ENCODE measurements at regions not wholly inside any gene's neighbourhood (a gene's known extent, or its start where the extent isn't known, plus 50 kb on each side); places are given as distances from the start of the nearest gene placed in this dataset.

DNA sequence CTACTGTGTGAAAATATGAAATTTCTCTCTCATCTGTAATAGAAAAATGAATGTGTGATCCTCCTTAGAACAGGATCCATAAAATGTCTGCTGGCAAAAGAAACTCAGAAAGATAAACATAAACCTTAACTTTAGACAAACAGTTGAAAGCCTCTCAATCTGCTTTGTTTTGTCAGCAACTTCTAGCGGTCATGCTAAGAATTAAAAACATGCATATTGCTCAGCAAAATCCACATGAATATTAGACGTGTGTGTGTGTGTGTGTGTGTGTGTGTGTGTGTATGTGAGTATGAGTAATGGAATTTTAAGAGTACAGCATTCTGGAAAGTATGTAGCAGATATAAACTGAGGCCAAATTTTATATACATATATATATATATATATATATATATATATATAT is 1779.2 kb upstream of the MIR17HG start:
- in situ Hi-C loops (cut with HindIII; ENCODE audit: low sequenced_read_pairs), result no loop called here
- no peak overlapping the region for H3K4me3 ChIP-seq (ENCODE audit: low read depth, low read length)
- peak; percentile 10 for DNase-seq (ENCODE audit: low read depth, low spot score)
- TF ChIP-seq, protein P1, sequence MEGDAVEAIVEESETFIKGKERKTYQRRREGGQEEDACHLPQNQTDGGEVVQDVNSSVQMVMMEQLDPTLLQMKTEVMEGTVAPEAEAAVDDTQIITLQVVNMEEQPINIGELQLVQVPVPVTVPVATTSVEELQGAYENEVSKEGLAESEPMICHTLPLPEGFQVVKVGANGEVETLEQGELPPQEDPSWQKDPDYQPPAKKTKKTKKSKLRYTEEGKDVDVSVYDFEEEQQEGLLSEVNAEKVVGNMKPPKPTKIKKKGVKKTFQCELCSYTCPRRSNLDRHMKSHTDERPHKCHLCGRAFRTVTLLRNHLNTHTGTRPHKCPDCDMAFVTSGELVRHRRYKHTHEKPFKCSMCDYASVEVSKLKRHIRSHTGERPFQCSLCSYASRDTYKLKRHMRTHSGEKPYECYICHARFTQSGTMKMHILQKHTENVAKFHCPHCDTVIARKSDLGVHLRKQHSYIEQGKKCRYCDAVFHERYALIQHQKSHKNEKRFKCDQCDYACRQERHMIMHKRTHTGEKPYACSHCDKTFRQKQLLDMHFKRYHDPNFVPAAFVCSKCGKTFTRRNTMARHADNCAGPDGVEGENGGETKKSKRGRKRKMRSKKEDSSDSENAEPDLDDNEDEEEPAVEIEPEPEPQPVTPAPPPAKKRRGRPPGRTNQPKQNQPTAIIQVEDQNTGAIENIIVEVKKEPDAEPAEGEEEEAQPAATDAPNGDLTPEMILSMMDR (IDR thresholded peaks at IDR 0.05; ENCODE audit: low read depth, low read length), result no peak

DNA sequence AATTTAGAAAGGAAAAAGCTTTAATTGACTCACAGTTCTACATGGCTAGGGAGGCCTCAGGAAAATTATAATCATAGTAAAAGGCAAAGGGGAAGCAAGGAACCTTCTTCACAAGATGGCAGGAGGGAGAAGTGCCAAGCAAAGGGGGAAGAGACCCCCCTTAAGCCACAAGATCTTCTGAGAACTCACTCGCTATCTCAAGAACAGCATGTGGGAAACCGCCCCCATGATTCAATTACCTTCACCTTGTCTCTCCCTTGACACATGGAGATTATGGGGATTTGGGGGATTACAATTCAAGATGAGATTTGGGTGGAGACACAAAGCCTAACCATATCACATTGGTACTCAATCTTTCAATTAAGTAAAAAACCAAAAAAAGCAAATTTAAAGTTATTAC is 1778.7 kb upstream of the MIR17HG start:
- no peak for DNase-seq (ENCODE audit: low read depth, low spot score)
- TF ChIP-seq, protein P1 (IDR thresholded peaks at IDR 0.05; ENCODE audit: low read depth, low read length), result no peak
- H3K4me3 ChIP-seq (ENCODE audit: low read depth, low read length), result no peak overlapping the region
- in situ Hi-C loops (cut with HindIII; ENCODE audit: low sequenced_read_pairs), result no loop called here

DNA sequence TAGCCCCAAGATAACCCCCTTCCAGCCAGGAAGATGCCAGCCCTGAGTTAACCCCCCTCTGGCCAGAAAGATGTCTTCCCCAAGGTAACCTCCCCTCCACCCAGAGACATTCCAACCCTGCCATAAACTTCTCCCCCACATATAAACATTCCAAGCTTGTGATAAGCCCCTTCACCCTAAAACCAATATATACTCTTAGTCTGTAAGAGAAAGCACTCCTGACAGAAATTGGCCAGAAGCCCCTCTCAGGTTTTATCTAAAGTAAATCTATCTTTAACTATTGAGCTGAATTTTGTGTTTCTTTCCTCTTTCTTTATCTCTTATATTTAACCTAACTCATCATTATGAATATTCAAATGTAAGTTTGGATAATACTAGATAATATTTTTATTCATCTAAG is 1775.8 kb upstream of the MIR17HG start:
- in situ Hi-C loops (cut with HindIII; ENCODE audit: low sequenced_read_pairs), result no loop called here
- DNase-seq (ENCODE audit: low read depth, low spot score), result no peak
- H3K4me3 ChIP-seq (ENCODE audit: low read depth, low read length), result no peak overlapping the region
- TF ChIP-seq, protein P1 (IDR thresholded peaks at IDR 0.05; ENCODE audit: low read depth, low read length), result no peak

DNA sequence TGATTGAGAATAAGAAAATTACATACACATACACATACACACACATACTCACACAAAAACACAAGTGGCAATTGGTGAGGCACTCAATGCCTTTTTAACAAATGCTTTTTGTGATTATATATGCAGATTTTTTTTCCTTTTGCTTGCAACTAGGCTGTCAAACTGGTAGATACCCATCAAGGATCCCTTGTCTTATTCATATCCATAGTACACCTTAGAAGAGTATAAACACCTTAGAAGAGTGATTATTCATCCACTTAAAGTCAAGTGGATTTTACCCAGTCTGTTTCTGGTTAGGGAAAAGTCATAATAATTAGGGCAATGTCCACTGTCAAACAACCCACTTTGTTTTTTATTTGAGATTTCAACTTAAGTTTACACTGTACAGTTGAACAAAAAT is 1773.4 kb upstream of the MIR17HG start:
- no peak overlapping the region for H3K4me3 ChIP-seq (ENCODE audit: low read depth, low read length)
- in situ Hi-C loops (cut with HindIII; ENCODE audit: low sequenced_read_pairs), result no loop called here
- TF ChIP-seq, protein P1 (IDR thresholded peaks at IDR 0.05; ENCODE audit: low read depth, low read length), result no peak
- DNase-seq (ENCODE audit: low read depth, low spot score), result no peak

DNA sequence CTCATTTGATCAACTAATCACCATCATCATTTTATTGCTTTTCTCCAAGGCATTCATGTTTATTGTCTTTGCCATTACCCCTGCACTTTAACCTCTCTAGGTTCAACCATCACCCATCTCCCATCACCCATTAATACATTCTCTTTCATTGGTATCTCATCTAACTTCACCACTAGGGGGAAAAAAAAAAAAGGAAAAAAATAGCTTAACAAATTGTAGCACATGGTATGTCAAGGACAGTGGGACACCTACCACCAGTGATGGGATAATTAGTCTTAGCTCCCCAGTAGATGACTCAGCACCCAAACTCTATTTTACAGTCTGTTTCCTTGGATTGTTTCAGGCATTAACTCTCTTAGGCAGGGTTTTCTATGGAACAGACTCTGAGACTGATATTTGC is 1770.2 kb upstream of the MIR17HG start:
- TF ChIP-seq, protein P1 (IDR thresholded peaks at IDR 0.05; ENCODE audit: low read depth, low read length), result no peak
- in situ Hi-C loops (cut with HindIII; ENCODE audit: low sequenced_read_pairs), result no loop called here
- DNase-seq (ENCODE audit: low read depth, low spot score), result no peak
- H3K4me3 ChIP-seq (ENCODE audit: low read depth, low read length), result no peak overlapping the region

DNA sequence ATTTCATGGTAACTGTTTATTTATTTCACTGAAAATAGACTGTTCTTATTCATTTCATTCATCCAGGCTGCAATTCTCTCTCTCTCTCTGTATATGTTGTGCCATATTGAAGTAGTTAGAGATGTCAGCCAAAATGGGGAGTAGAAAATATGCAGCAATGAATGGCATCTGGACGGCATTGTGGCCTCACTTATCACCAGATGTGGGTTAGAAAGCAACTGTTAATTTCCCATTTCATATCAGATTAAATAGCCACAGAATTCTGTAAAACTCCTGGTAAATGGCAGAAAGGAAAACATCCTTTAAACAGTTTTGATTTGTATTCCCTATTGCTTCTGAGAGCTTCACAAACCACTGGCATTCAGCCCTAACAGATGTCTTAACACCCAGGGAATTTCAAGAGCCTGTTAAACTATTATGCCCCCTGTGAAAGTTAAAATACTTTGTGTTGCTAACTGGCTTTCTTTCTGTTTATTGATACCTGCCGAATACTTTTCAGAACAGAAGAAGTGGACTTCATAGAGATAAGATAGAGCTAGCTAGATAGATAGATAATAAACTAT is 1763.3 kb upstream of the MIR17HG start:
- peak; percentile 25 for DNase-seq (ENCODE audit: low read depth, low spot score)
- in situ Hi-C loops (cut with HindIII; ENCODE audit: low sequenced_read_pairs), result no loop called here
- no peak overlapping the region for H3K4me3 ChIP-seq (ENCODE audit: low read depth, low read length)
- TF ChIP-seq, protein P1 (IDR thresholded peaks at IDR 0.05; ENCODE audit: low read depth, low read length), result no peak

DNA sequence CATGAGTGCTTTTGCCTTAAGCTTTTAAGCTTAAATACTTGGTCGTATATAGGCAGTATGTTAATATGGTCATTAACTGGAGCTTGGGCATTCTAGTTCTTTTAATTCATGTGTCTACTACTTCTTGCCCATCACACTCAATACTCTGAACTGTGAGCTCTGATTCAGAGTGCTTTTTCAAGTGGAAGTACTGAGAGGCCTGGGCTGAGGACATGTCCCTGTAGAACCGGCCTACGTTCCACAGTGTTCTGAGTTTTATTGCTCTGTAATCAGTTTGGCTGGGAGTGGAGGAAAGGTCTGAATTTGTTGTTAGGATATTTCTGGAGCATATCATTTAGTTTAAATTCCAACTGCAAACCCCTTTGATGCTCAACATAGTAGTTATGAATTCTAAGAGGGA is 1744.8 kb upstream of the MIR17HG start:
- no peak for DNase-seq (ENCODE audit: low read depth, low spot score)
- TF ChIP-seq, protein P1 (IDR thresholded peaks at IDR 0.05; ENCODE audit: low read depth, low read length), result no peak
- in situ Hi-C loops (cut with HindIII; ENCODE audit: low sequenced_read_pairs), result no loop called here
- H3K4me3 ChIP-seq (ENCODE audit: low read depth, low read length), result no peak overlapping the region

Measured in astrocyte of the spinal cord (primary cell).